ENCODE measurements at regions not wholly inside any gene's neighbourhood (a gene's known extent, or its start where the extent isn't known, plus 50 kb on each side); places are given as distances from the start of the nearest gene placed in this dataset.

- ATAC-seq (no peak), DNase-seq (ENCODE audit: low spot score) (no peak)
- Mint-ChIP-seq H3K27ac (no peak overlapping the region), H3K36me3 (no peaks in the 10 kb centered on the region), H3K4me1 (ENCODE audit: low read depth in 2 of 2) (no peaks in the 10 kb centered on the region), H3K4me3 (no peak overlapping the region), H3K9me3 (no peaks in the 10 kb centered on the region), H3K27me3 (peaks cover 10 to 27% of the 10 kb centered on the region in 2 donors)
Observed at GRCh38 chr5:86875539-86875938, 257.8 kb downstream of the COX7C start.

DNA sequence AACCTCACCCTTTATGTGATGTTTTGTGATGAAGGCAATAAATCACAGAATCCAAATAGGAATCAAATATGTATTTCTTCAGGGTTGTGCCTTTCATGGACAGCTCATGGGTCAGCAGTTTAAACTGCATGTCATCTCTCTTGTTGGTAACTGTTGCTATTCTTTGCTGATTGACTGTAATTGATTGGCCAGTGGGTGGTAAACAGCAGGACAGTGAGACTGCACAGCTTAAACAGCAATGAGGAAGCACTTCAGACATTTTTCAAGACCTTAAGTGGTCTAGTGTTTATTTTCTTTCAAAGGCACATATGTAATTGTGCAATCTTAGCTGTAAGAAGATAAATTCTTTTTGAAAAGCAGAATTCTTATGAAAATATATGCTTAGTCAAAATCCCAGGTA, 260.5 kb downstream of the COX7C start:
- no peak overlapping the region for H3K27ac Mint-ChIP-seq
- no peaks in the 10 kb centered on the region for H3K36me3 Mint-ChIP-seq
- no peak overlapping the region for H3K4me3 Mint-ChIP-seq
- H3K4me1 Mint-ChIP-seq (ENCODE audit: low read depth in 2 of 2): no peaks in the 10 kb centered on the region
- peaks cover 8 to 26% of the 10 kb centered on the region in 2 donors for H3K27me3 Mint-ChIP-seq
- DNase-seq (ENCODE audit: low spot score) (no peak), ATAC-seq (no peak)
- no peaks in the 10 kb centered on the region for H3K9me3 Mint-ChIP-seq

- no peaks in the 10 kb centered on the region for H3K4me1 Mint-ChIP-seq (ENCODE audit: low read depth in 2 of 2)
- no peaks in the 10 kb centered on the region for H3K9me3 Mint-ChIP-seq
- no peaks in the 10 kb centered on the region for H3K36me3 Mint-ChIP-seq
- no peak overlapping the region for H3K4me3 Mint-ChIP-seq
- ATAC-seq (no peak), DNase-seq (ENCODE audit: low spot score) (no peak)
- H3K27ac Mint-ChIP-seq: no peak overlapping the region
- peaks cover 8 to 19% of the 10 kb centered on the region in 2 donors for H3K27me3 Mint-ChIP-seq
Observed at GRCh38 chr5:86879086-86879485, 261.3 kb downstream of the COX7C start.

- Mint-ChIP-seq H3K36me3 (no peaks in the 10 kb centered on the region), H3K4me1 (ENCODE audit: low read depth in 2 of 2) (no peaks in the 10 kb centered on the region), H3K27ac (no peak overlapping the region), H3K4me3 (no peak overlapping the region), H3K27me3 (peaks cover 13 to 19% of the 10 kb centered on the region in 2 donors), H3K9me3 (no peaks in the 10 kb centered on the region)
- ATAC-seq (no peak), DNase-seq (ENCODE audit: low spot score) (no peak)
Observed at GRCh38 chr5:86880344-86880743, 262.6 kb downstream of the COX7C start.

GRCh38 chr5:86880785-86881492, 263.2 kb downstream of the COX7C start:
- Mint-ChIP-seq H3K9me3 (no peaks in the 10 kb centered on the region), H3K4me3 (no peak overlapping the region), H3K36me3 (no peaks in the 10 kb centered on the region), H3K27me3 (peaks cover 12 to 15% of the 10 kb centered on the region in 2 donors), H3K4me1 (ENCODE audit: low read depth in 2 of 2) (no peaks in the 10 kb centered on the region), H3K27ac (no peak overlapping the region)
- ATAC-seq (peak; percentile 65 to 71), DNase-seq (ENCODE audit: low spot score) (no peak)

- H3K27me3 Mint-ChIP-seq: peaks cover 7 to 9% of the 10 kb centered on the region in 2 donors
- peak in 1 of 2 donors; percentile 43 for ATAC-seq
- H3K36me3 Mint-ChIP-seq: no peaks in the 10 kb centered on the region
- no peak overlapping the region for H3K4me3 Mint-ChIP-seq
- H3K27ac Mint-ChIP-seq: no peak overlapping the region
- H3K9me3 Mint-ChIP-seq: no peaks in the 10 kb centered on the region
- H3K4me1 Mint-ChIP-seq (ENCODE audit: low read depth in 2 of 2): no peaks in the 10 kb centered on the region
- DNase-seq (ENCODE audit: low spot score): no peak
Observed at GRCh38 chr5:86881493-86882090, 263.9 kb downstream of the COX7C start.

DNA sequence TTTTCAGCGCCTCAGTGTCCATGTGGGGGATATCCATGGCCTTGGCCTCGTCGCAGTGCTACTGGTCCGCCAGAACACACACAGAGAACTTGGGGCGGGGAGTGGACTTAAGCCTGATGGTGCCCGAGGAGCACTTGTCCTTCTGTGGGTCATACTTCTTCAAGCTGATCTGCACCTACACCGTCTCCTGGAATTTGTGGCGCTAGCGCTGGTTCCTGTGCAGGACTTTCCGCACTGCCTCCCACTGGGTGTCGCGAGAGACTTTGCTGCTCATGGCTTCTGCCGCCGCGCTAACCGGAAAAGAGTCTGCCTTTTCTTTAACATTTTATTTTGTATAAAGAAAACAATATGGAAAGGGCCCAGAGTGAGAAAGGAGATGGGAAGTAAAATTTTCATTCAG, 266.9 kb downstream of the COX7C start:
- H3K9me3 Mint-ChIP-seq: no peaks in the 10 kb centered on the region
- no peak overlapping the region for H3K4me3 Mint-ChIP-seq
- H3K27ac Mint-ChIP-seq: no peak overlapping the region
- H3K36me3 Mint-ChIP-seq: no peaks in the 10 kb centered on the region
- peaks cover 0 to 9% of the 10 kb centered on the region in 2 donors for H3K27me3 Mint-ChIP-seq
- no peak for DNase-seq (ENCODE audit: low spot score)
- no peaks in the 10 kb centered on the region for H3K4me1 Mint-ChIP-seq (ENCODE audit: low read depth in 2 of 2)
- no peak for ATAC-seq

DNA sequence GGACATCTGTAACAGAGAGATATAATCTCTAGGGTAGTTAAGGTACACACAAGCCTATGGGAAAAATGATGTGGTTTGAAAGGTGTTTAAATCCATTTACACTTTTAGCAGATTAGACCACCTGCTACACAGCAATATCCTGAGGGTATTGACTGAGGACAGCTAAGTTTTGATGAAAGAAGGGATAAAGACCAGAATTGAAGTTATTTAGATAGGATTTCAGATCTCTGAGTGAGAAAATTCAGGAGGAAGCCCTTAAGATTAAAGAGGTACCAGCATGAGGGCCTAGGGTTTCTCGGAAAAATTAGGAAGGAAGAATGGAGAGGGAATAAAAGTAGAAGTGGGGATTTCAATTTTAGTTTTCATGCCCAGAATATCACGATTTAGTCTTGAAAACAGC, 267.3 kb downstream of the COX7C start:
- peaks cover 0 to 9% of the 10 kb centered on the region in 2 donors for H3K27me3 Mint-ChIP-seq
- no peaks in the 10 kb centered on the region for H3K9me3 Mint-ChIP-seq
- DNase-seq (ENCODE audit: low spot score) (no peak), ATAC-seq (no peak)
- H3K4me3 Mint-ChIP-seq: no peak overlapping the region
- no peaks in the 10 kb centered on the region for H3K36me3 Mint-ChIP-seq
- H3K4me1 Mint-ChIP-seq (ENCODE audit: low read depth in 2 of 2): no peaks in the 10 kb centered on the region
- no peak overlapping the region for H3K27ac Mint-ChIP-seq

GRCh38 chr5:86885489-86886230, 267.9 kb downstream of the COX7C start:
- H3K9me3 Mint-ChIP-seq: no peaks in the 10 kb centered on the region
- H3K4me3 Mint-ChIP-seq: no peak overlapping the region
- no peak for DNase-seq (ENCODE audit: low spot score)
- H3K4me1 Mint-ChIP-seq (ENCODE audit: low read depth in 2 of 2): no peaks in the 10 kb centered on the region
- H3K27me3 Mint-ChIP-seq: peaks cover 0 to 9% of the 10 kb centered on the region in 2 donors
- H3K36me3 Mint-ChIP-seq: no peaks in the 10 kb centered on the region
- no peak for ATAC-seq
- no peak overlapping the region for H3K27ac Mint-ChIP-seq

- Mint-ChIP-seq H3K27ac (no peak overlapping the region), H3K27me3 (peaks cover 3 to 5% of the 10 kb centered on the region in 2 donors), H3K4me3 (no peak overlapping the region), H3K4me1 (ENCODE audit: low read depth in 2 of 2) (no peaks in the 10 kb centered on the region), H3K9me3 (no peaks in the 10 kb centered on the region), H3K36me3 (no peaks in the 10 kb centered on the region)
- ATAC-seq (no peak), DNase-seq (ENCODE audit: low spot score) (no peak)
Observed at GRCh38 chr5:86890375-86890774, 272.6 kb downstream of the COX7C start.

DNA sequence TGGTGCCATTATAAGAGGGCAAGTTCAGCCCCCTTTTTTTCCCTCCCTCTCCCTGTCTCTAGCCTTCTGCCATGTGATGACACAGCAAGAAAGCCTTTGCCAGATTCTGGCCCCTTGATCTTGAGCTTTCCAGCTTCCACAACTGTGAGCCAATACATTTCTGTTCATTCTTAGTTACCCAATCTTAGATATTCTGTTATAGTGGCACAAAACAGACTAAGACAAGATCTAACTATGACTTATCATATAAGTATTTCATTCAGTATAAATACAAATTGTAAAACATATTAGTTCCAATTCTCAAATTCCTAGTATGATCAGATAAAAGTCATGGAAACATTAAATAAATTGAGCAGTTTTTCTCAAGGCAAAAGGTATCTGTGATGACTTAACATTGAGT, 276.3 kb downstream of the COX7C start:
- no peaks in the 10 kb centered on the region for H3K9me3 Mint-ChIP-seq
- peaks cover 0 to 5% of the 10 kb centered on the region in 2 donors for H3K27me3 Mint-ChIP-seq
- ATAC-seq (no peak), DNase-seq (ENCODE audit: low spot score) (no peak)
- H3K4me1 Mint-ChIP-seq (ENCODE audit: low read depth in 2 of 2): no peaks in the 10 kb centered on the region
- H3K4me3 Mint-ChIP-seq: no peak overlapping the region
- no peak overlapping the region for H3K27ac Mint-ChIP-seq
- no peaks in the 10 kb centered on the region for H3K36me3 Mint-ChIP-seq

DNA sequence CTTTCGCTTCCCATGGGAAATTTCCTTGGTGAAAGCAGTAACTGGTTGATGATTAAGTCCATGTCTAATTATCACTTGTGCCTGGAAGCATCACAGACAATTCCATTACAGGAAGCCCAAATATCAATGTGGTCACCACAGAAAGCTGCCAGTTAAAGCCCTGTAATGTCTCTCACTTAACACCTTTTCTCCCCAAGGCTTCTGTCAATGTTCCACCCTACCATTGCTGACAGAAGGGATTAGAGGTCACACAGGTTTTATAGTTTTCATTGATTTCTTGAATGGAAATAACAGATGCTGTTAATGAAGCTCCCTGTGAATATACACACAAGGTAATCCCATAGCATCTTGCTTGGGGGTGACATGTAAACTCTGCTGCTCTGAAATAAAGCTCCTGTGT, 279.2 kb downstream of the COX7C start:
- H3K27me3 Mint-ChIP-seq: peaks cover 6 to 21% of the 10 kb centered on the region in 2 donors
- ATAC-seq: no peak
- H3K27ac Mint-ChIP-seq: no peak overlapping the region
- no peaks in the 10 kb centered on the region for H3K9me3 Mint-ChIP-seq
- no peaks in the 10 kb centered on the region for H3K36me3 Mint-ChIP-seq
- H3K4me1 Mint-ChIP-seq (ENCODE audit: low read depth in 2 of 2): no peaks in the 10 kb centered on the region
- H3K4me3 Mint-ChIP-seq: no peak overlapping the region
- DNase-seq (ENCODE audit: low spot score): no peak

DNA sequence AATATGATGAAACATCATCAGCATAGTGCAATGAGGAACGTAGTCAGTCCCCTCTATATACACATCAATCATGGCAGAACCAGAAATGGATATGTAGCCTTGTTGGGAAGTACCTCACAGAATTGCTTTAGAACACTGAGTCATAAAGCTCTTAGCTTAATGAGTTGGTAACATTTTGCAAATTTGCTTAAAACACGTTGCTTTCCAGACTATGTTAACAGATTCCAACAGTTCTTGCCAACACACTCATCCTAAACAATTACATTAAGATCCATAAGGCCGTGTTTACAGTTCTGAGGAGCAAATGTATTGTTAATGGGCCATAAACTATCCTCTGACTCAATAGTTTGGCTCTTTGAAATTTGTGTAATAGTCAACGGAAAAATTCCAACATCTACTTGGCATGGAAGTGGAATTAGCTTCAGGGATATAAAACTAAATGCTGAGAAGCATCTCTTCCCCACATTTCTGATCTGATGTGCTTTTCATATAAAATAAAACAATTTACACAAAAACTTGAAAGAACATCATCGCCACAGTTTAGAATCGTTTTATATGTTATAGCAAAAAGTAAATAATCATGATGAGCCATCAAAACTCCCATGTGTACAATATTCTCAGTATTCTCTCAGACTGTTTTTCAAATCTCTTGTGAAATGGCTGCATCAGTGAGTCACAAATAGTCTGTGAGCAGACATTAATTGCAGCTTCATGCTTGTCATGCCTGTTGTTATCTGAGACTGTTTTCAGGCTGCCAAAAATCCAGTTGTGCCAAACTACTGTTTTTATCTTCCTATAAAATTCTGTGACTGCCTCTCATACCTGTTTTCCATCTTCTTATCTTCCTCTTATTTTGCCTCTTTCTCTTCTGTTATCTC, 291.9 kb downstream of the COX7C start:
- H3K36me3 Mint-ChIP-seq: no peaks in the 10 kb centered on the region
- H3K27me3 Mint-ChIP-seq: peaks cover 15% of the 10 kb centered on the region in 2 donors
- ATAC-seq: no peak
- DNase-seq (ENCODE audit: low spot score): no peak
- H3K4me1 Mint-ChIP-seq (ENCODE audit: low read depth in 2 of 2): no peaks in the 10 kb centered on the region
- H3K9me3 Mint-ChIP-seq: peaks cover 3% of the 10 kb centered on the region
- no peak overlapping the region for H3K27ac Mint-ChIP-seq
- H3K4me3 Mint-ChIP-seq: no peak overlapping the region

Data from natural killer cell treated with Interleukin-12 subunit alpha and Interleukin-12 subunit beta and Interleukin-15 and Interleukin-18, amount 100 ng/mL, for 72 hours (primary cell).